ENCODE measurements at regions not wholly inside any gene's neighbourhood (a gene's known extent, or its start where the extent isn't known, plus 50 kb on each side); places are given as distances from the start of the nearest gene placed in this dataset.

DNA sequence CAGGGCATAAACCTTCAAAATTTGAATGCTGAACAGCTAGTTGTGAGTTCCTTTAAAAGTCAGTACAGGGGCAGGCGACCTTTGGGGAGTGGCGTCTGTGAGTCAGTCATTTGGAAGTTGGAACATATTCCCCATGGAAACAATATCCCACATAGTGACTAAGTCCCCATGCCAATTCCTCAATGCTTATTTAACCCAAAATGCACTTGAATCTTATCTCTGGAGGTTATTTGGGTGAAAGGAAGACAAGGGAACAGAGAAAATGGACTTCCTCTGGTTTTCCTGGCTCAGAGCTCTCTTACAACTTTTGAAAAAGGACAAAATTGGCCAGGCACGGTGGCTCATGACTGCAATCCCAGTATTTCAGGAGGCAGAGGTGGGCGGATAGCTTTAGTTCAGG, 479.2 kb upstream of the NBEA start:
- no peak for DNase-seq (ENCODE audit: low read depth in 2 of 2)

DNA sequence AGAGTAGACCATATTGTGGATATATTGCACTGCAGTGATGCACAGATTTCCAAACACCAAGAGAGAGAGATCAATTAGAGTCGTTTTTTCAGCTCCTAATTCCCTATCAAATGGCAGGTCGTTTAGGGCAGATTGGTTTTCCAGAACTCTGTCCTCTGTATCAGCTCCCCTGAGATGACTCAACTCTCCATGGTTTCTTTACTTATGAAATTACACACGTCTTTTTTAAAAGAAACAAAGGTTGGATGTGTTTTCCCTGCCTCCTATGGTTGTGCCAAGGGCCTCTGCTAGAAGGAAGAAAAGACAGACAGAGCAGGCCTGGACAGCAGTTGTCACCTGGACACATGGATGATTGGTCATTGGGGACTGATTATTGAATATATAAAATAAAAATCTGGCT, 478.1 kb upstream of the NBEA start:
- DNase-seq (ENCODE audit: low read depth in 2 of 2): no peak

DNA sequence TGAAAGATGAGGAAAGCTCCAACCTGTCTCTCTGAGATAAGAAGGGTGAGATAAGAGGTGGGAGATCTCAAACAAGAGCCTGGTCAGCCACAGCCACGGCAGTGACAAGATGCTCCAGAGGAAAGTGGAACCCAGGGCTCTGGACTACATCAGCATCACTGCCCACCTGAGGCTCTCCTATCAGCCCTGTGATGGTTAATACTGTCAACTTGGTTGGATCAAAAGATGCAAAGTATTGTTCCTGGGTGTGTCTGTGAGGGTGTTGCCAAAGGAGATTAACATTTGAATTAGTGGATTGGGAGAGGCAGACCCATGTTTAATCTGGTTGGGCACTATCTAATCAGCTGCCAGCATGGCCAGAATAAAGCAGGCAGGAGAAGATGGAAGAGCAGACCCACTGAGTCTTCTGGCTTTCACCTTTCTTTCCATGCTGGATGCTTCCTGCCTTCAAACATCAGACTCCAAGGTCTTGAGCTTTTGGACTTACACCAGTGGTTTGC, 476.6 kb upstream of the NBEA start:
- no peak for DNase-seq (ENCODE audit: low read depth in 2 of 2)

GRCh38 chr13:34466301-34466700, 475.8 kb upstream of the NBEA start:
- DNase-seq (ENCODE audit: low read depth in 2 of 2): no peak

- DNase-seq (ENCODE audit: low read depth in 2 of 2): no peak
Measured at GRCh38 chr13:34467450-34468083, 474.5 kb upstream of the NBEA start.

DNA sequence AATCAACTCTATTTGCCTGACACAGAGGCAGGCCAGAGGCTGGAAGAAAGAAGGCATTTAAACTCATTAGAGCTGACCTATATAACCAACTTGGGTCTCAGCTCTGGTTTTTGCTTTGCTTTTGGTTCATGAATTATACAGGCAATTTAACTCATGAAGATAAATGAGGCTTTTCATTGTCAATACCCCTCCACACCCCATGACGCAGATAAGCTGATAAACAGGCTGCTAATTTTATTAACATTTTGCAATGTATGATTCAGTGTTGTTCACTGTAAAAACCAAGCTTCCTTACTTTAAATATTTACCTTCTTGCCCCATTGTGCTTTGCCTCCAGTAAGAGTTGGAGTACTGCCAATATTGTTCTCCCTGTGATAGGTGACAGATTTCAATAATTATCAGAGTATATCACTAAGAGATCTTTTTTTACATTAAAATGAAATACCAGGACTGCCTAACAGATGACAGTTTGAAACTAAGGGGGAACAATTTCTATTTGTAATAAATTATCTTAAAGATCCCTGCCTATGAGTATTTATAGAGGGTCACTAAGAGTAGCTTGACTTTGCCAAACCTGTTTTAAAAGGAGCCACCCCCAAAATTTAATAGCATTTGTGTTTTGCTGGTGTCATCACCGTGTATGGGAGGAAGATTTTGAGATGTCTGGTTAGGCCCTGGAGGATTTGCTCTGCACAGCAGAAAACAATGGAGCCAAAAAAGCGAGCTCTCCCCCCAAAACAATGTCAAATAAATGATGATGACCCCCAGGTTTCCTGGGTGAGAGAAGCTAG, 472.7 kb upstream of the NBEA start:
- no peak for DNase-seq (ENCODE audit: low read depth in 2 of 2)

GRCh38 chr13:34474187-34474868, 467.7 kb upstream of the NBEA start:
- DNase-seq (ENCODE audit: low read depth in 2 of 2): no peak

DNA sequence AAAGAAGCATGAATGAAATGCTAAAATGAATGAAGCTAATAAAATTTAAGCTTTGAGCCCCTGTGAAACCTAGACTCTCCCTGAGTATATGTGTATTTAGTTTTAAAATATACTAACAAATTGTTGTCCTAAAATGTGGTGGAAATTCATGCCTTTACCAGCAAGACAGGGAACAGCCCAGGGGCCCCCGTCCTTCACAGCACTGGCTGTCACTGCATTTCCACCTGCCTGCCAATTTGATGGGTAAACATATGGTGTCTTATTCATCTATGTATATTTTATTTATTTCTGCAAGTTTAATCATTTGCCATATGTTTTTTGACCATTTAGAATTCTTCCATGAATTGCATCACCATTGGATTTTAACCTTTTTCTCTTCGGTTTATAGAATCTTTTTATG, 463.7 kb upstream of the NBEA start:
- no peak for DNase-seq (ENCODE audit: low read depth in 2 of 2)

GRCh38 chr13:34502011-34502410, 440.1 kb upstream of the NBEA start:
- DNase-seq (ENCODE audit: low read depth in 2 of 2): no peak

GRCh38 chr13:34502621-34503020, 439.4 kb upstream of the NBEA start:
- DNase-seq (ENCODE audit: low read depth in 2 of 2): no peak

GRCh38 chr13:34506796-34507195, 435.3 kb upstream of the NBEA start:
- no peak for DNase-seq (ENCODE audit: low read depth in 2 of 2)

- DNase-seq (ENCODE audit: low read depth in 2 of 2): no peak
Measured at GRCh38 chr13:34507630-34508029, 434.4 kb upstream of the NBEA start.

DNA sequence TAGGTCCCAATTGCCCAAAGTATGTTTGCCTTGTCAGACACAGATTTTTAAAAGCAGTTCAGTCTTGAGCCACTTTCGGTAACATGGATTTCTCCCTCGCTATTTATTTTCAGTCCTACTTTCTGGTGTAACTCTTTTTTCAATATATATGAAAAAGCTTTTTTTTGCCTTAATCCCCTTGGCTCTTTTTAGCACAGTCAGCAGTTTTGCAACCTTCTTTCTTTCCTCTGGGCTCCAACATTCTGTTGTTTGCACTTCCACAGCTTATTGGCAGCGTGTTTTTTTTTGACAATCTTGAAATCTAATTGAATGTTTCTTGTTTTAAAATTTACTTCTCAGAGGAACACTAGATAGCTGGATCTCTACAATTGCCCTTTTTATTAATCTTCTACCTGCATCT, 429.3 kb upstream of the NBEA start:
- DNase-seq (ENCODE audit: low read depth in 2 of 2): no peak

DNA sequence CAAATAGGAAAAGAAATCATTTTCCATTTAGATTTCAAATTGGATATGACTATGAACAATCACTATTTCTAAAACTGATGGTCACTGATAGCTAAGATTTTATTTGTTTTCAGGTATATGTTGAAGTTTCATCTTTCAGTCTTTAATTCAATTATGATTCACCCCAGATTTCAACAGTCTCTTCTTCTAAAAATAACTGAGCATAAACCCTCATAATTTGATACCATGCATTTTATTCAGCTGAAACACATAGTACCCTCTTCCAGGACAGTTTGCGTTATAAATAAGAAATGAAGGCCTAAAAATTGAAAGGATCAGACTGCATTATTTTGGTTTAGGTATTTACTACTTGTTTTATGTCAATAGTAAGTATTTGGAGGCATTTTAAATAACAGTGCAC, 428.5 kb upstream of the NBEA start:
- DNase-seq (ENCODE audit: low read depth in 2 of 2): no peak

DNA sequence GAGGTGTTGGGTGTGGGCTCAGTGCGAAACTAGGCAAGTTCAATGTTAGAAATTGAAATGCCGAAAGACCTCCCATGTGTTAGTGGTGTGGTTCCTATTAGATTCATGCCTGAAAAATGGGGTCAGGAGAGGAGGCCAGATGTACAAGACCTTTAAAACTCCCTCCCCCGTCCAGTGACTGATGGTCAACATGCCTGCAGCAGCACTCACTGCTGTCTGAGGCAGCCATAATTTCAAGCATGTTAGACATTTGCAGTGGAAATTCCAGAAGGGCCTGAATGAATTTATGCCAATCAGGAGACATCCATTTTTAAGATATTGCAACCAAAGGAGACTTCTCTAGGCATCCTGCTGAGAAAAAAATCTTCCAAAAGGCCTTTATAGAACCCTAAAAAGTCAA, 426.9 kb upstream of the NBEA start:
- DNase-seq (ENCODE audit: low read depth in 2 of 2): no peak

GRCh38 chr13:34521171-34521570, 420.9 kb upstream of the NBEA start:
- DNase-seq (ENCODE audit: low read depth in 2 of 2): no peak

GRCh38 chr13:34522808-34523207, 419.3 kb upstream of the NBEA start:
- no peak for DNase-seq (ENCODE audit: low read depth in 2 of 2)

DNA sequence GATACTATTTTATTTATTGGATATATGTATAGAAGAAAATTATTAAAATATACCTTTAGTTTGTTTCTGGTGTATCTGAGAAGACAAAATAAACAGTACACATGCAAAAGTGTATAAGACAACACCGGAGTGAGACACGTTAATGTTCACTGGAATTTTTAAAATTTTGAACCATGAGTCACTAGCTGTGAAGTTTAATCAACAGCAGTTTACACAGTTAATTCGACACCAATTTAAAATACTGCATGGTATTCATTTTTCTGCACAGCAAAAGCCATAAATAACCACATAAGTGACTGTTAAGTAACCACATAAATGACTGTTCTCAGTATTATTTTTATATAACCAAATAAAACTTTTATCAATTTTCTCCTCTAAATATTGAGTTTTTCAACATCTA, 418.7 kb upstream of the NBEA start:
- no peak for DNase-seq (ENCODE audit: low read depth in 2 of 2)

GRCh38 chr13:34533941-34534340, 408.1 kb upstream of the NBEA start:
- no peak for DNase-seq (ENCODE audit: low read depth in 2 of 2)

GRCh38 chr13:34542321-34542720, 399.7 kb upstream of the NBEA start:
- DNase-seq (ENCODE audit: low read depth in 2 of 2): no peak

DNA sequence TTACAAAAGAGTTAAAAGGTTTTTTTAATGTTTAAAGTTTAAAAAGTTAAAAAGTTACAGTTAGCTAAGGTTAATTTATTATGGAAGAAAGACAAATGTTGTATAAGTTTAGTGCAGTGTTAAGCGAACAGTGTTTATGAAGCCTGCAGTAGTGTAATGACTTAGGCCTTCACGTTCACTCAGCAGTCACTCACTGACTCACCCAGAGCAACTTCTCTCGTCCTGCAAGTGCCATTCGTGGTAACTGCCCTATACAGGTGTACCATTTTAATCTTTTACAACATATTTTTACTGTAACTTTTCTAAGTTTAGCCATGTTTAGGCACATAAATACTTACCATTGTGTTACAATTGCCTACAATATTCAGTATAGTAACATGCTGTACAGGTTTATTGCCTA, 398.2 kb upstream of the NBEA start:
- DNase-seq (ENCODE audit: low read depth in 2 of 2): no peak

GRCh38 chr13:34545461-34545860, 396.6 kb upstream of the NBEA start:
- DNase-seq (ENCODE audit: low read depth in 2 of 2): no peak

Measured in stimulated activated CD4-positive, alpha-beta T cell treated with anti-CD3 and anti-CD28 coated beads, Interleukin-4, amount 100 ng/mL, for 48 hours (primary cell).